Uterus (tissue), 3 donors: ENCODE measurements at regions not wholly inside any gene's neighbourhood (a gene's known extent, or its start where the extent isn't known, plus 50 kb on each side); places are given as distances from the start of the nearest gene placed in this dataset.

Source experiments
- DNase-seq, 2 donors: peaks; one replicate each; pipeline ENCODE4 v3.0.0-alpha.2; 2019 to 2020
- H3K27ac ChIP-seq, 2 donors: fragments of 200-600 bp; sonication (generic); 1 replicate in 1 of 2; 2 replicates in 1 of 2; pipeline ENCODE4 v1.5.1; 2016 to 2018
- H3K27me3 ChIP-seq, 2 donors: fragments of 200-600 bp; sonication (generic); one replicate each; pipeline ENCODE4 v1.5.1; 2018 to 2019; ENCODE audit warnings: control low read depth in 1 of 2
- H3K36me3 ChIP-seq, 2 donors: fragments of 200-600 bp; sonication (generic); one replicate each; pipeline ENCODE4 v1.5.1; 2019; ENCODE audit warnings: control low read depth in 1 of 2
- H3K4me1 ChIP-seq, 2 donors: fragments of 200-600 bp; sonication (generic); one replicate each; pipeline ENCODE4 v1.5.1; 2018 to 2019; ENCODE audit warnings: control low read depth in 1 of 2
- H3K4me3 ChIP-seq, 2 donors: fragments of 200-600 bp; sonication (generic); 1 replicate in 1 of 2; 2 replicates in 1 of 2; pipeline ENCODE4 v1.5.1; 2018 to 2019; ENCODE audit warnings: mild to moderate bottlenecking in 1 of 2
- H3K9me3 ChIP-seq, 2 donors: fragments of 200-600 bp; sonication (generic); one replicate each; pipeline ENCODE4 v1.5.1; 2019; ENCODE audit warnings: control low read depth in 1 of 2
- POLR2A ChIP-seq, 2 donors: fragments of 450-650 bp; IDR thresholded peaks; one replicate each; pipeline ENCODE4 v1.6.1; 2016; ENCODE audit warnings: antibody characterized with exemption in 2 of 2, mild to moderate bottlenecking in 1 of 2, moderate library complexity in 1 of 2
- intact Hi-C: fragments of 100-400 bp; cut with DNase I; formaldehyde crosslinking; loops from one replicate; pipeline ENCODE4 v1.15.1; 2023; ENCODE audit warnings: low total_unique reads
- TF ChIP-seq, protein P1 (sequence below), 4 experiments: fragments of 200-600 bp in 2 of 4; fragments of 450-650 bp in 2 of 4; sonication (generic) in 2 of 4; IDR thresholded peaks; one replicate each; pipeline ENCODE4 v1.5.1; 2016 to 2019; ENCODE audit warnings: antibody characterized with exemption in 4 of 4, mild to moderate bottlenecking in 2 of 4, moderate library complexity in 1 of 4
- donor health status: DM: yes; HTN: yes; CAD: no.

DNA sequence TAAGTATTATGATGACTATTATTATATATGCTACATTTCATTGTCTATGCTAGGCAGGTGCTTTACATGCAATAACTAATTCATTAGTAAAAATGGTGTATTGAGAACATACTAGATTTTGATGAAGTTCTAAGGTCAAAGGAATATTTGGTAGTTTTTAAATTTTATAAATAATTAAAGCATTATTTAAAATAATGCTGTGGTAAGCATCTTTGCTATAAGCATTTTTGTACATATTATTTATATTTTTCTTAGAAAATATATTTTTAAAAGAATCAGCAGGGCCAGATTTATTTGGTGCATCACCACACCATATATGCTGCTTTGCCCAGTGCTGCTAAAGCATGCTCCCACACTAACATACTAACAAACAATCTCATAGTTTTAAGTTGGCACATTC, 517.9 kb downstream of the C6orf118 start:
- no peak overlapping the region for H3K27ac ChIP-seq
- no peaks in the 10 kb centered on the region for H3K36me3 ChIP-seq
- H3K9me3 ChIP-seq, result no peaks in the 10 kb centered on the region
- DNase-seq, result no peak
- intact Hi-C loops, result no loop called here
- H3K4me1 ChIP-seq, result no peaks in the 10 kb centered on the region
- no peaks in the 10 kb centered on the region for H3K27me3 ChIP-seq
- TF ChIP-seq, protein P1, sequence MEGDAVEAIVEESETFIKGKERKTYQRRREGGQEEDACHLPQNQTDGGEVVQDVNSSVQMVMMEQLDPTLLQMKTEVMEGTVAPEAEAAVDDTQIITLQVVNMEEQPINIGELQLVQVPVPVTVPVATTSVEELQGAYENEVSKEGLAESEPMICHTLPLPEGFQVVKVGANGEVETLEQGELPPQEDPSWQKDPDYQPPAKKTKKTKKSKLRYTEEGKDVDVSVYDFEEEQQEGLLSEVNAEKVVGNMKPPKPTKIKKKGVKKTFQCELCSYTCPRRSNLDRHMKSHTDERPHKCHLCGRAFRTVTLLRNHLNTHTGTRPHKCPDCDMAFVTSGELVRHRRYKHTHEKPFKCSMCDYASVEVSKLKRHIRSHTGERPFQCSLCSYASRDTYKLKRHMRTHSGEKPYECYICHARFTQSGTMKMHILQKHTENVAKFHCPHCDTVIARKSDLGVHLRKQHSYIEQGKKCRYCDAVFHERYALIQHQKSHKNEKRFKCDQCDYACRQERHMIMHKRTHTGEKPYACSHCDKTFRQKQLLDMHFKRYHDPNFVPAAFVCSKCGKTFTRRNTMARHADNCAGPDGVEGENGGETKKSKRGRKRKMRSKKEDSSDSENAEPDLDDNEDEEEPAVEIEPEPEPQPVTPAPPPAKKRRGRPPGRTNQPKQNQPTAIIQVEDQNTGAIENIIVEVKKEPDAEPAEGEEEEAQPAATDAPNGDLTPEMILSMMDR (IDR thresholded peaks at IDR 0.05), result no peak
- no peak for TF ChIP-seq POLR2A (IDR thresholded peaks at IDR 0.05)
- H3K4me3 ChIP-seq, result no peak overlapping the region

- no peaks in the 10 kb centered on the region for H3K27me3 ChIP-seq
- no peaks in the 10 kb centered on the region for H3K36me3 ChIP-seq
- intact Hi-C loops, result no loop called here
- no peak overlapping the region for H3K4me3 ChIP-seq
- DNase-seq, result no peak
- H3K4me1 ChIP-seq, result no peaks in the 10 kb centered on the region
- TF ChIP-seq POLR2A (IDR thresholded peaks at IDR 0.05), result no peak
- TF ChIP-seq, protein P1 (IDR thresholded peaks at IDR 0.05), result no peak
- H3K9me3 ChIP-seq, result no peaks in the 10 kb centered on the region
- no peak overlapping the region for H3K27ac ChIP-seq
These were observed 545.6 kb downstream of the C6orf118 start for GRCh38 chr6:164763788-164764187.

- intact Hi-C loops, result no loop called here
- DNase-seq, result no peak
- no peak overlapping the region for H3K27ac ChIP-seq
- no peak overlapping the region for H3K4me3 ChIP-seq
- TF ChIP-seq, protein P1 (IDR thresholded peaks at IDR 0.05), result no peak
- no peak for TF ChIP-seq POLR2A (IDR thresholded peaks at IDR 0.05)
- H3K27me3 ChIP-seq, result no peaks in the 10 kb centered on the region
- H3K36me3 ChIP-seq, result no peaks in the 10 kb centered on the region
- H3K4me1 ChIP-seq, result no peaks in the 10 kb centered on the region
- H3K9me3 ChIP-seq, result no peaks in the 10 kb centered on the region
These were observed 552.0 kb downstream of the C6orf118 start for GRCh38 chr6:164757451-164757850.

DNA sequence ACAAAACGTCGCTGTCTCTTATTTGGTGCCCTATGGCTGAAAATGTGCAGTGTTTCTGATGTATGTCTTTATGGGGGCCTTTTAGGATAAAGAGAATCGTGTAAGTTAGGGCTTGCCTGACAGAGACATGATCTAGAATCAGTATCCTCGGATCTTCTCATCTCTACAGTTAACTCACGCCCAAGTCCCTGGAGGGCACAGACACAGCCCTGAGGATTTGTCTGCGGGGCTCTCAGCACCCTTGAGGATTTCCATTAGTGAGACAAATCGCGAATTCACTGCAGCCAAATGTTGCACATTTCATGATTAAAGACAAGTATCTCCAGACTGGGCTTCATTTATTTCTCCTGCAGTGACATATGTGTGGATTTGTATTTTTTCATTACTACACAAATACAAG, 552.7 kb downstream of the C6orf118 start:
- no peaks in the 10 kb centered on the region for H3K36me3 ChIP-seq
- intact Hi-C loops, result no loop called here
- H3K4me1 ChIP-seq, result no peaks in the 10 kb centered on the region
- H3K27me3 ChIP-seq, result no peaks in the 10 kb centered on the region
- no peaks in the 10 kb centered on the region for H3K9me3 ChIP-seq
- no peak for DNase-seq
- no peak for TF ChIP-seq POLR2A (IDR thresholded peaks at IDR 0.05)
- TF ChIP-seq, protein P1 (IDR thresholded peaks at IDR 0.05), result no peak
- H3K4me3 ChIP-seq, result no peak overlapping the region
- no peak overlapping the region for H3K27ac ChIP-seq

GRCh38 chr6:164756142-164756541, 553.3 kb downstream of the C6orf118 start:
- H3K36me3 ChIP-seq, result no peaks in the 10 kb centered on the region
- no peak overlapping the region for H3K27ac ChIP-seq
- no peak for DNase-seq
- no peaks in the 10 kb centered on the region for H3K9me3 ChIP-seq
- no peak overlapping the region for H3K4me3 ChIP-seq
- TF ChIP-seq, protein P1 (IDR thresholded peaks at IDR 0.05), result no peak
- TF ChIP-seq POLR2A (IDR thresholded peaks at IDR 0.05), result no peak
- no peaks in the 10 kb centered on the region for H3K4me1 ChIP-seq
- H3K27me3 ChIP-seq, result no peaks in the 10 kb centered on the region
- intact Hi-C loops, result no loop called here
